ENCODE measurements at regions not wholly inside any gene's neighbourhood (a gene's known extent, or its start where the extent isn't known, plus 50 kb on each side); places are given as distances from the start of the nearest gene placed in this dataset.

- in situ Hi-C loops (cut with HindIII; ENCODE audit: low sequenced_read_pairs) = no loop called here
- no peak for TF ChIP-seq CTCF (IDR thresholded peaks at IDR 0.05; ENCODE audit: low read depth, low read length, missing control alignments)
- no peak for DNase-seq (ENCODE audit: low read depth)
- H3K4me3 ChIP-seq (ENCODE audit: low read depth, low read length) = no peak overlapping the region
Observed at GRCh38 chr11:92787638-92788037, 181.8 kb upstream of the MTNR1B start.

- no peak for TF ChIP-seq CTCF (IDR thresholded peaks at IDR 0.05; ENCODE audit: low read depth, low read length, missing control alignments)
- DNase-seq (ENCODE audit: low read depth) = no peak
- no peak overlapping the region for H3K4me3 ChIP-seq (ENCODE audit: low read depth, low read length)
- in situ Hi-C loops (cut with HindIII; ENCODE audit: low sequenced_read_pairs) = no loop called here
Observed at GRCh38 chr11:92789761-92790160, 179.7 kb upstream of the MTNR1B start.

GRCh38 chr11:92790366-92790765 is 179.1 kb upstream of the MTNR1B start:
- in situ Hi-C loops (cut with HindIII; ENCODE audit: low sequenced_read_pairs) = no loop called here
- DNase-seq (ENCODE audit: low read depth) = no peak
- no peak overlapping the region for H3K4me3 ChIP-seq (ENCODE audit: low read depth, low read length)
- TF ChIP-seq CTCF (IDR thresholded peaks at IDR 0.05; ENCODE audit: low read depth, low read length, missing control alignments) = no peak

GRCh38 chr11:92790926-92791616 is 178.4 kb upstream of the MTNR1B start:
- DNase-seq (ENCODE audit: low read depth) = no peak
- no peak overlapping the region for H3K4me3 ChIP-seq (ENCODE audit: low read depth, low read length)
- in situ Hi-C loops (cut with HindIII; ENCODE audit: low sequenced_read_pairs) = no loop called here
- no peak for TF ChIP-seq CTCF (IDR thresholded peaks at IDR 0.05; ENCODE audit: low read depth, low read length, missing control alignments)

GRCh38 chr11:92791886-92792285 is 177.6 kb upstream of the MTNR1B start:
- in situ Hi-C loops (cut with HindIII; ENCODE audit: low sequenced_read_pairs) = no loop called here
- no peak for DNase-seq (ENCODE audit: low read depth)
- TF ChIP-seq CTCF (IDR thresholded peaks at IDR 0.05; ENCODE audit: low read depth, low read length, missing control alignments) = no peak
- H3K4me3 ChIP-seq (ENCODE audit: low read depth, low read length) = no peak overlapping the region

GRCh38 chr11:92793189-92793588 is 176.3 kb upstream of the MTNR1B start:
- H3K4me3 ChIP-seq (ENCODE audit: low read depth, low read length) = no peak overlapping the region
- in situ Hi-C loops (cut with HindIII; ENCODE audit: low sequenced_read_pairs) = no loop called here
- TF ChIP-seq CTCF (IDR thresholded peaks at IDR 0.05; ENCODE audit: low read depth, low read length, missing control alignments) = no peak
- no peak for DNase-seq (ENCODE audit: low read depth)
